CD14-positive monocyte (primary cell): ENCODE measurements at regions not wholly inside any gene's neighbourhood (a gene's known extent, or its start where the extent isn't known, plus 50 kb on each side); places are given as distances from the start of the nearest gene placed in this dataset.

Source experiments
- DNase-seq, 3 donors: peaks; one replicate each; pipeline ENCODE4 v3.0.0-alpha.2; 2011 to 2022
- H2AFZ ChIP-seq: 2 replicates; pipeline ENCODE4 v1.6.0; 2012; ENCODE audit warnings: mild to moderate bottlenecking, low read depth, low read length, inconsistent platforms; ENCODE audit not compliant: insufficient read depth, poor library complexity, severe bottlenecking
- H3K27ac ChIP-seq, 2 donors: 1 replicate in 1 of 2; 2 replicates in 1 of 2; pipeline ENCODE4 v1.5.1; 2012 to 2013; ENCODE audit warnings: low read length in 2 of 2, control low read depth in 1 of 2, inconsistent platforms in 1 of 2, low read depth in 1 of 2, mild to moderate bottlenecking in 1 of 2
- H3K27me3 ChIP-seq, 2 donors: one replicate each; pipeline versions ENCODE4 v1.6.0 to v1.6.1; 2011 to 2013; ENCODE audit warnings: low read length in 2 of 2; ENCODE audit not compliant: control insufficient read depth in 2 of 2, insufficient read depth in 2 of 2
- H3K36me3 ChIP-seq, 2 donors: replicated peaks in 1 of 2; 1 replicate in 1 of 2; 2 replicates in 1 of 2; pipeline versions ENCODE4 v1.5.1 to v1.6.1; 2012 to 2013; ENCODE audit warnings: low read length in 2 of 2, control low read depth in 1 of 2, inconsistent platforms in 1 of 2, mild to moderate bottlenecking in 1 of 2; ENCODE audit not compliant: insufficient read depth in 2 of 2, control insufficient read depth in 1 of 2
- H3K4me1 ChIP-seq, 2 donors: 1 replicate in 1 of 2; 2 replicates in 1 of 2; pipeline versions ENCODE4 v1.5.1 to v1.6.1; 2012 to 2013; ENCODE audit warnings: low read length in 2 of 2, control low read depth in 1 of 2, inconsistent platforms in 1 of 2, mild to moderate bottlenecking in 1 of 2, moderate library complexity in 1 of 2; ENCODE audit not compliant: insufficient read depth in 2 of 2, control insufficient read depth in 1 of 2
- H3K4me2 ChIP-seq: replicated peaks from 2 replicates; pipeline ENCODE3; 2012; ENCODE audit warnings: low read length, moderate library complexity, mild to moderate bottlenecking; ENCODE audit not compliant: poor library complexity, severe bottlenecking; ENCODE audit errors: extremely low read depth
- H3K4me3 ChIP-seq, 3 experiments: fragments of 200-600 bp in 1 of 3; sonication (generic) in 1 of 3; replicated peaks in 1 of 3; 1 replicate in 2 of 3; 2 replicates in 1 of 3; pipeline ENCODE4 v1.5.1; 2011 to 2013; ENCODE audit warnings: low read length in 3 of 3, mild to moderate bottlenecking in 3 of 3, control low read depth in 2 of 3, low read depth in 2 of 3, inconsistent platforms in 1 of 3, moderate library complexity in 1 of 3
- H3K79me2 ChIP-seq: 2 replicates; pipeline ENCODE4 v1.6.0; 2012; ENCODE audit warnings: mild to moderate bottlenecking, control low read depth, inconsistent platforms, low read length, moderate library complexity; ENCODE audit not compliant: insufficient read depth
- H3K9ac ChIP-seq: 2 replicates; pipeline ENCODE4 v1.6.0; 2017; ENCODE audit warnings: low read length, mild to moderate bottlenecking; ENCODE audit not compliant: insufficient read depth, poor library complexity, severe bottlenecking
- H3K9me3 ChIP-seq, 2 donors: replicated peaks in 1 of 2; 1 replicate in 1 of 2; 2 replicates in 1 of 2; pipeline versions ENCODE4 v1.5.1 to v1.6.1; 2012 to 2013; ENCODE audit warnings: low read length in 2 of 2, control low read depth in 1 of 2; ENCODE audit not compliant: control insufficient read depth in 1 of 2, insufficient read depth in 1 of 2
- H4K20me1 ChIP-seq: 2 replicates; pipeline ENCODE4 v1.6.0; 2012; ENCODE audit warnings: mild to moderate bottlenecking, low read length, control low read depth, moderate library complexity; ENCODE audit not compliant: insufficient read depth
- H3K27ac Mint-ChIP-seq, 7 donors: one replicate each; pipeline ENCODE4 v1.8.0; 2020; ENCODE audit warnings: mild to moderate bottlenecking in 7 of 7, mixed read lengths in 7 of 7, moderate library complexity in 6 of 7, inconsistent platforms in 2 of 7
- H3K27me3 Mint-ChIP-seq, 3 donors: one replicate each; pipeline ENCODE4 v1.8.0; 2021 to 2022; ENCODE audit warnings: low read depth in 3 of 3, mild to moderate bottlenecking in 3 of 3, mixed read lengths in 3 of 3, moderate library complexity in 3 of 3, inconsistent platforms in 1 of 3
- H3K36me3 Mint-ChIP-seq, 2 donors: one replicate each; pipeline ENCODE4 v1.8.0; 2020; ENCODE audit warnings: mixed read lengths in 2 of 2, inconsistent platforms in 1 of 2, mild to moderate bottlenecking in 1 of 2
- H3K4me1 Mint-ChIP-seq: one replicate; pipeline ENCODE4 v1.8.0; 2020; ENCODE audit warnings: mild to moderate bottlenecking, mixed read lengths
- H3K4me3 Mint-ChIP-seq, 2 donors: one replicate each; pipeline ENCODE4 v1.8.0; 2020; ENCODE audit warnings: mild to moderate bottlenecking in 2 of 2, mixed read lengths in 2 of 2, moderate library complexity in 1 of 2
- H3K9me3 Mint-ChIP-seq, 7 donors: one replicate each; pipeline ENCODE4 v1.8.0; 2020 to 2022; ENCODE audit warnings: mixed read lengths in 7 of 7, mild to moderate bottlenecking in 6 of 7, moderate library complexity in 6 of 7, inconsistent platforms in 2 of 7
- WGBS: methylation state at CpG from one replicate; pipeline ENCODE4 v1.1.5; 2013; ENCODE audit warnings: missing lambda C conversion rate; ENCODE audit not compliant: insufficient coverage; 5-methylcytosine and 5-hydroxymethylcytosine counted together
- intact Hi-C, 2 donors: fragments of 100-400 bp; cut with micrococcal nuclease; formaldehyde crosslinking; loops; one replicate each; pipeline versions ENCODE4 v1.15.0 to v1.15.1; 2023
- TF ChIP-seq, protein P1 (sequence below): fragments of 200-600 bp; IDR thresholded peaks from one replicate; pipeline ENCODE4 v1.8.0; 2022; ENCODE audit warnings: antibody characterized with exemption, mild to moderate bottlenecking

DNA sequence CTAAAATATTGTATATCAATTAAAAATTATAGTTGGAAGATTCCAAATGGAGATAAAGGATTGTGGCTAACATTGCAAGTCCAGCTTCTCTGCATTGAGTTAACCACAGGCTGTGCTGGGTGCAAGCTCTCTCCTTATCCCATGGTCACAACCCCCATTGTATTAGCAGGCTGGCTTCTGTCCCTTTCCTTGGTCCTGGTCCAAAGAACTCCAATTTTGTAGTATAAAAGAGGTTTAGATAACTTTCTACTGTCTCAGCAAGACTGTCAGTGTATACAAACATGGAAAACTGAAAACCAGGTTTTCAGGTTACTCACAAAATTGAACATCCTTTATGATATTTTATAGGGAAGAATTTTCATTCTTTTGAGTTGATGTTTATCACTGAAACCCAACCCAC is 76.6 kb upstream of the HS3ST3A1 start:
- Histone ChIP-seq H3K4me1 (no peaks in the 10 kb centered on the region), H3K4me2 (no peak overlapping the region), H3K36me3 (no peaks in the 10 kb centered on the region), H2AFZ (no peak overlapping the region), H3K79me2 (no peaks in the 10 kb centered on the region), H3K9me3 (peaks cover 0 to 5% of the 10 kb centered on the region in 2 donors), H3K4me3 (no peak overlapping the region), H3K27me3 (no peaks in the 10 kb centered on the region), H3K9ac (no peak overlapping the region), H3K27ac (no peak overlapping the region), H4K20me1 (no peaks in the 10 kb centered on the region)
- intact Hi-C loops: no loop called here
- TF ChIP-seq, protein P1, sequence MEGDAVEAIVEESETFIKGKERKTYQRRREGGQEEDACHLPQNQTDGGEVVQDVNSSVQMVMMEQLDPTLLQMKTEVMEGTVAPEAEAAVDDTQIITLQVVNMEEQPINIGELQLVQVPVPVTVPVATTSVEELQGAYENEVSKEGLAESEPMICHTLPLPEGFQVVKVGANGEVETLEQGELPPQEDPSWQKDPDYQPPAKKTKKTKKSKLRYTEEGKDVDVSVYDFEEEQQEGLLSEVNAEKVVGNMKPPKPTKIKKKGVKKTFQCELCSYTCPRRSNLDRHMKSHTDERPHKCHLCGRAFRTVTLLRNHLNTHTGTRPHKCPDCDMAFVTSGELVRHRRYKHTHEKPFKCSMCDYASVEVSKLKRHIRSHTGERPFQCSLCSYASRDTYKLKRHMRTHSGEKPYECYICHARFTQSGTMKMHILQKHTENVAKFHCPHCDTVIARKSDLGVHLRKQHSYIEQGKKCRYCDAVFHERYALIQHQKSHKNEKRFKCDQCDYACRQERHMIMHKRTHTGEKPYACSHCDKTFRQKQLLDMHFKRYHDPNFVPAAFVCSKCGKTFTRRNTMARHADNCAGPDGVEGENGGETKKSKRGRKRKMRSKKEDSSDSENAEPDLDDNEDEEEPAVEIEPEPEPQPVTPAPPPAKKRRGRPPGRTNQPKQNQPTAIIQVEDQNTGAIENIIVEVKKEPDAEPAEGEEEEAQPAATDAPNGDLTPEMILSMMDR: no peak
- Mint-ChIP-seq H3K36me3 (no peaks in the 10 kb centered on the region), H3K27ac (no peak overlapping the region), H3K27me3 (peaks cover 0 to 2% (median 0%) of the 10 kb centered on the region in 3 donors), H3K9me3 (peaks cover 0 to 7% (median 3%) of the 10 kb centered on the region in 7 donors), H3K4me3 (no peak overlapping the region), H3K4me1 (no peaks in the 10 kb centered on the region)
- no peak for DNase-seq

DNA sequence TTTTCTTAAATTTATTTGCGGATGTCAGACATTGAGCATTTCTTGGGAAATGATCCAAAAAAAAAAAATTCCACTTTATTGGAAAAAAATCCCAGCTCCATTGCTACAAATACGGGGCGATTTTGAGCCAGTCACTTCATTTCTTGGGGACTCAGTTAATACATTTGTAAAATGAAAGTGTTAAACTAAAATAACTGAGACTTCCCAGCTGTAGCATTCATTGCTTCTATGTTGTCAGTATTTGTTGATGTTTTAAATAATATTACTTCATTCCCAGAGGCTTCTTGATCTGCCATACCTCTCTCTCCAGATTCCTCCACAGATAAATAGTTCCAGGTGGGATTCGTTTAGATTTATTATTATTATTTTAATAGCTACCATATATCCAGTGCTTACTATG is 77.1 kb upstream of the HS3ST3A1 start:
- intact Hi-C loops: no loop called here
- Mint-ChIP-seq H3K27ac (no peak overlapping the region), H3K4me3 (no peak overlapping the region), H3K27me3 (peaks cover 0 to 2% (median 0%) of the 10 kb centered on the region in 3 donors), H3K4me1 (no peaks in the 10 kb centered on the region), H3K9me3 (peaks cover 0 to 7% (median 3%) of the 10 kb centered on the region in 7 donors), H3K36me3 (no peaks in the 10 kb centered on the region)
- H3K9ac ChIP-seq: no peak overlapping the region
- no peaks in the 10 kb centered on the region for H3K27me3 ChIP-seq
- no peak overlapping the region for H3K4me3 ChIP-seq
- H3K36me3 ChIP-seq: no peaks in the 10 kb centered on the region
- no peaks in the 10 kb centered on the region for H3K79me2 ChIP-seq
- TF ChIP-seq, protein P1: no peak
- no peak overlapping the region for H2AFZ ChIP-seq
- no peaks in the 10 kb centered on the region for H4K20me1 ChIP-seq
- no peak overlapping the region for H3K4me2 ChIP-seq
- peaks cover 0 to 2% of the 10 kb centered on the region in 2 donors for H3K9me3 ChIP-seq
- no peaks in the 10 kb centered on the region for H3K4me1 ChIP-seq
- WGBS: no CpG with 5 or more reads among the region's 4 CpGs
- no peak overlapping the region for H3K27ac ChIP-seq
- DNase-seq: no peak
